Neural cell (in vitro differentiated cells): ENCODE measurements at regions not wholly inside any gene's neighbourhood (a gene's known extent, or its start where the extent isn't known, plus 50 kb on each side); places are given as distances from the start of the nearest gene placed in this dataset.

Experiments used
- H2AFZ ChIP-seq: fragments of 200-600, 300-800 bp; sonication (generic), shearing (Covaris generic); 2 replicates; pipeline ENCODE4 v1.6.0; 2014; ENCODE audit warnings: low read depth, mild to moderate bottlenecking, antibody characterized with exemption, low read length, moderate library complexity
- H3F3A ChIP-seq: fragments of 200-600 bp; shearing (Covaris generic); 2 replicates; pipeline ENCODE4 v1.6.1; 2016; ENCODE audit warnings: mild to moderate bottlenecking, moderate library complexity, mixed read lengths, antibody characterized with exemption, low read length; ENCODE audit not compliant: insufficient read depth, poor library complexity, severe bottlenecking
- H3K27ac ChIP-seq: fragments of 200-600, 300-800 bp; sonication (generic), shearing (Covaris generic); 2 replicates; pipeline ENCODE4 v1.5.1; 2014; ENCODE audit warnings: mild to moderate bottlenecking, low read length, moderate library complexity
- H3K27me3 ChIP-seq: fragments of 300-800, 200-600 bp; sonication (generic), shearing (Covaris generic); 2 replicates; pipeline ENCODE4 v1.6.0; 2014; ENCODE audit warnings: mild to moderate bottlenecking, low read depth, low read length, moderate library complexity; ENCODE audit not compliant: insufficient read depth
- H3K36me3 ChIP-seq: fragments of 300-800, 200-600 bp; sonication (generic), shearing (Covaris generic); 2 replicates; pipeline ENCODE4 v1.5.1; 2014; ENCODE audit warnings: mild to moderate bottlenecking, antibody characterized with exemption, low read length, moderate library complexity; ENCODE audit not compliant: insufficient read depth
- H3K4me2 ChIP-seq: fragments of 300-800, 200-600 bp; sonication (generic), shearing (Covaris generic); 2 replicates; pipeline ENCODE4 v1.6.0; 2014; ENCODE audit warnings: mild to moderate bottlenecking, low read length
- H3K4me3 ChIP-seq: fragments of 300-800, 200-600 bp; sonication (generic), shearing (Covaris generic); 2 replicates; pipeline ENCODE4 v1.5.1; 2014; ENCODE audit warnings: mild to moderate bottlenecking, low read length, moderate library complexity
- H3K79me2 ChIP-seq: fragments of 200-600 bp; shearing (Covaris generic); replicated peaks from 2 replicates; pipeline ENCODE4 v1.6.0; 2014; ENCODE audit warnings: mild to moderate bottlenecking, low read length, moderate library complexity; ENCODE audit not compliant: insufficient read depth
- H3K9ac ChIP-seq: fragments of 300-800, 200-600 bp; sonication (generic), shearing (Covaris generic); 2 replicates; pipeline ENCODE4 v1.6.1; 2016; ENCODE audit warnings: mild to moderate bottlenecking, low read length, mixed read lengths
- H3K9me2 ChIP-seq: fragments of 200-600 bp; shearing (Covaris generic); 2 replicates; pipeline ENCODE4 v1.6.1; 2016; ENCODE audit warnings: mild to moderate bottlenecking, low read length, mixed read lengths; ENCODE audit not compliant: insufficient read depth
- H3K9me3 ChIP-seq: fragments of 200-600, 300-800 bp; sonication (generic), shearing (Covaris generic); 2 replicates; pipeline ENCODE4 v1.6.1; 2016; ENCODE audit warnings: mild to moderate bottlenecking, mixed run types, low read length, moderate library complexity, mixed read lengths
- H4K20me1 ChIP-seq: fragments of 200-600 bp; shearing (Covaris generic); 2 replicates; pipeline ENCODE4 v1.6.1; 2016; ENCODE audit warnings: mild to moderate bottlenecking, mixed run types; ENCODE audit not compliant: insufficient read depth
- CTCF ChIP-seq: fragments of 450-650 bp; IDR thresholded peaks from 2 replicates; pipeline ENCODE4 v1.5.1; 2014; ENCODE audit warnings: antibody characterized with exemption, mild to moderate bottlenecking, moderate library complexity; ENCODE audit not compliant: poor library complexity, severe bottlenecking
- EP300 ChIP-seq: fragments of 450-650 bp; conservative IDR thresholded peaks from 2 replicates; pipeline ENCODE4 v1.6.1; 2014; ENCODE audit warnings: antibody characterized with exemption, mild to moderate bottlenecking, moderate library complexity; ENCODE audit not compliant: poor library complexity, severe bottlenecking
- EZH2 ChIP-seq: fragments of 200-600, 300-800 bp; shearing (Covaris generic), sonication (generic); IDR thresholded peaks from 2 replicates; pipeline ENCODE4 v1.6.1; 2014; ENCODE audit warnings: antibody characterized with exemption, low read length, borderline replicate concordance, mild to moderate bottlenecking; ENCODE audit not compliant: insufficient read depth, poor library complexity, severe bottlenecking
- MXI1 ChIP-seq: fragments of 450-650 bp; conservative IDR thresholded peaks from 2 replicates; pipeline ENCODE4 v1.6.1; 2014; ENCODE audit warnings: antibody characterized with exemption, mild to moderate bottlenecking; ENCODE audit not compliant: poor library complexity, severe bottlenecking
- POLR2AphosphoS5 ChIP-seq: IDR thresholded peaks from 2 replicates; pipeline ENCODE4 v1.6.1; 2012
- RAD21 ChIP-seq: fragments of 450-650 bp; conservative IDR thresholded peaks from 2 replicates; pipeline ENCODE4 v1.6.1; 2014; ENCODE audit warnings: antibody characterized with exemption, mild to moderate bottlenecking, moderate library complexity
- REST ChIP-seq: IDR thresholded peaks from 2 replicates; pipeline ENCODE4 v1.6.1; 2012; ENCODE audit warnings: borderline replicate concordance
- SMC3 ChIP-seq: fragments of 450-650 bp; conservative IDR thresholded peaks from 2 replicates; pipeline ENCODE4 v1.6.1; 2014; ENCODE audit warnings: antibody characterized with exemption, mild to moderate bottlenecking, moderate library complexity; ENCODE audit not compliant: poor library complexity
- TAF1 ChIP-seq: IDR thresholded peaks from 2 replicates; pipeline ENCODE4 v1.6.1; 2012; ENCODE audit warnings: low read depth

- TF ChIP-seq TAF1 (no peak), CTCF (no peak), RAD21 (no peak), REST (no peak), MXI1 (no peak), POLR2AphosphoS5 (no peak), EP300 (no peak), EZH2 (no peak), SMC3 (no peak)
- Histone ChIP-seq H3K9me3 (no peaks in the 10 kb centered on the region), H2AFZ (no peak overlapping the region)
Observed at GRCh38 chr14:48814562-48814961, 771.6 kb downstream of the RPS29 start.

GRCh38 chr14:48805315-48805714 is 780.9 kb downstream of the RPS29 start:
- H3F3A ChIP-seq: no peaks in the 10 kb centered on the region
- no peaks in the 10 kb centered on the region for H4K20me1 ChIP-seq
- H3K36me3 ChIP-seq: no peaks in the 10 kb centered on the region
- H2AFZ ChIP-seq: no peak overlapping the region
- no peaks in the 10 kb centered on the region for H3K27me3 ChIP-seq
- no peak for TF ChIP-seq SMC3
- no peak for TF ChIP-seq MXI1
- no peak for TF ChIP-seq EZH2
- TF ChIP-seq POLR2AphosphoS5: no peak
- TF ChIP-seq EP300: no peak
- no peak for TF ChIP-seq TAF1
- TF ChIP-seq RAD21: no peak
- no peak for TF ChIP-seq REST
- no peak for TF ChIP-seq CTCF
- H3K9me2 ChIP-seq: no peaks in the 10 kb centered on the region
- no peaks in the 10 kb centered on the region for H3K79me2 ChIP-seq
- no peak overlapping the region for H3K4me3 ChIP-seq
- no peaks in the 10 kb centered on the region for H3K9me3 ChIP-seq
- H3K27ac ChIP-seq: no peak overlapping the region
- no peak overlapping the region for H3K4me2 ChIP-seq
- no peak overlapping the region for H3K9ac ChIP-seq

More at GRCh38 chr14:48814562-48814961, 771.6 kb downstream of the RPS29 start:
- Histone ChIP-seq H3K4me3 (no peak overlapping the region), H3K9ac (no peak overlapping the region), H3K79me2 (no peaks in the 10 kb centered on the region), H3K27me3 (no peaks in the 10 kb centered on the region), H3K27ac (no peak overlapping the region), H3K9me2 (no peaks in the 10 kb centered on the region), H3F3A (no peaks in the 10 kb centered on the region), H3K36me3 (no peaks in the 10 kb centered on the region), H3K4me2 (no peak overlapping the region), H4K20me1 (no peaks in the 10 kb centered on the region)
